H9 (cell line): ENCODE measurements at regions not wholly inside any gene's neighbourhood (a gene's known extent, or its start where the extent isn't known, plus 50 kb on each side); places are given as distances from the start of the nearest gene placed in this dataset.
"Not testable (repeated sequence)": the region's sequence is repeated elsewhere in the genome, so short reads cannot be mapped to it uniquely, and the experiment has no call there.

Experiments
- DNase-seq: peaks from one replicate; pipeline ENCODE4 v3.0.0-alpha.2; 2017
- H2AFZ ChIP-seq: one replicate; pipeline ENCODE4 v1.6.1; 2013; ENCODE audit warnings: mild to moderate bottlenecking, low read length, control low read depth, moderate library complexity
- H2AK5ac ChIP-seq: 2 replicates; pipeline ENCODE4 v1.6.1; 2013; ENCODE audit warnings: low read length, control low read depth, mixed read lengths; ENCODE audit not compliant: insufficient read length
- H2BK120ac ChIP-seq: one replicate; pipeline ENCODE4 v1.6.1; 2013; ENCODE audit warnings: low read depth, mild to moderate bottlenecking, low read length, control low read depth, inconsistent platforms; ENCODE audit not compliant: poor library complexity, severe bottlenecking
- H2BK12ac ChIP-seq: 2 replicates; pipeline ENCODE4 v1.6.1; 2013; ENCODE audit warnings: low read length, control low read depth, mixed read lengths, low read depth; ENCODE audit not compliant: insufficient read length
- H2BK15ac ChIP-seq: 2 replicates; pipeline ENCODE4 v1.6.1; 2013; ENCODE audit warnings: low read depth, low read length, control low read depth
- H2BK20ac ChIP-seq: one replicate; pipeline ENCODE4 v1.6.1; 2013; ENCODE audit warnings: low read depth, mild to moderate bottlenecking, low read length, control low read depth, inconsistent platforms; ENCODE audit not compliant: poor library complexity, severe bottlenecking
- H2BK5ac ChIP-seq: 2 replicates; pipeline ENCODE4 v1.6.1; 2013; ENCODE audit warnings: low read length, control low read depth, mixed read lengths; ENCODE audit not compliant: insufficient read length
- H3K14ac ChIP-seq: 2 replicates; pipeline ENCODE4 v1.6.1; 2013; ENCODE audit warnings: low read length, control low read depth; ENCODE audit not compliant: insufficient read depth
- H3K18ac ChIP-seq: 2 replicates; pipeline ENCODE4 v1.6.1; 2013; ENCODE audit warnings: low read depth, mild to moderate bottlenecking, mixed read lengths, low read length, control low read depth; ENCODE audit not compliant: insufficient read length
- H3K23ac ChIP-seq: 2 replicates; pipeline ENCODE4 v1.6.1; 2013; ENCODE audit warnings: low read length, control low read depth, mixed read lengths, low read depth; ENCODE audit not compliant: insufficient read length
- H3K23me2 ChIP-seq: 2 replicates; pipeline ENCODE4 v1.6.1; 2013; ENCODE audit warnings: low read depth, mild to moderate bottlenecking, mixed read lengths, low read length, control low read depth; ENCODE audit not compliant: insufficient read length, poor library complexity, severe bottlenecking
- H3K27ac ChIP-seq: 2 replicates; pipeline ENCODE4 v1.5.1; 2013; ENCODE audit warnings: low read length, control low read depth, mixed read lengths, low read depth; ENCODE audit not compliant: insufficient read length
- H3K27me3 ChIP-seq: 2 replicates; pipeline ENCODE4 v1.6.1; 2013; ENCODE audit warnings: low read length, control low read depth, inconsistent platforms; ENCODE audit not compliant: insufficient read depth
- H3K4ac ChIP-seq: 2 replicates; pipeline ENCODE4 v1.6.1; 2013; ENCODE audit warnings: low read depth, mild to moderate bottlenecking, control low read depth, inconsistent platforms, low read length, moderate library complexity
- H3K4me1 ChIP-seq: 2 replicates; pipeline ENCODE4 v1.6.1; 2013; ENCODE audit warnings: low read length, control low read depth, inconsistent platforms; ENCODE audit not compliant: insufficient read depth
- H3K4me2 ChIP-seq: 2 replicates; pipeline ENCODE4 v1.6.1; 2013; ENCODE audit warnings: low read length, control low read depth, mixed read lengths; ENCODE audit not compliant: insufficient read length, insufficient read depth
- H3K56ac ChIP-seq: 2 replicates; pipeline ENCODE4 v1.6.1; 2013; ENCODE audit warnings: low read depth, mild to moderate bottlenecking, mixed read lengths, low read length, control low read depth; ENCODE audit not compliant: insufficient read length
- H3K79me1 ChIP-seq: 2 replicates; pipeline ENCODE4 v1.6.1; 2013; ENCODE audit warnings: low read depth, mild to moderate bottlenecking, moderate library complexity, low read length, control low read depth, inconsistent platforms; ENCODE audit not compliant: insufficient read depth, poor library complexity, severe bottlenecking
- H3K79me2 ChIP-seq: 2 replicates; pipeline ENCODE4 v1.6.1; 2013; ENCODE audit warnings: low read length, control low read depth, inconsistent platforms; ENCODE audit not compliant: insufficient read depth
- H3K9ac ChIP-seq: 2 replicates; pipeline ENCODE4 v1.6.1; 2013; ENCODE audit warnings: low read length, control low read depth, mixed read lengths; ENCODE audit not compliant: insufficient read length; ENCODE audit errors: extremely low read depth
- H3K9me3 ChIP-seq: one replicate; pipeline ENCODE4 v1.6.1; 2013; ENCODE audit warnings: low read depth, low read length, inconsistent platforms; ENCODE audit not compliant: control insufficient read depth
- H3T11ph ChIP-seq: one replicate; pipeline ENCODE4 v1.6.1; 2013; ENCODE audit warnings: mild to moderate bottlenecking, low read length, control low read depth, inconsistent platforms
- H4K20me1 ChIP-seq: one replicate; pipeline ENCODE4 v1.6.1; 2013; ENCODE audit not compliant: control insufficient read depth, insufficient read length, insufficient read depth
- H4K5ac ChIP-seq: 2 replicates; pipeline ENCODE4 v1.6.1; 2013; ENCODE audit warnings: low read depth, mild to moderate bottlenecking, mixed read lengths, low read length, control low read depth; ENCODE audit not compliant: insufficient read length
- H4K8ac ChIP-seq: replicated peaks from 2 replicates; pipeline ENCODE4 v1.6.1; 2013; ENCODE audit warnings: low read length, control low read depth, mixed read lengths, low read depth; ENCODE audit not compliant: insufficient read length
- H4K91ac ChIP-seq: 2 replicates; pipeline ENCODE4 v1.6.1; 2013; ENCODE audit warnings: low read depth, mild to moderate bottlenecking, moderate library complexity, mixed read lengths, low read length, control low read depth; ENCODE audit not compliant: insufficient read length
- H3K27ac Mint-ChIP-seq, 3 experiments: 2 replicates in 2 of 3; 3 replicates in 1 of 3; pipeline ENCODE4 v1.8.0; 2020 to 2021; ENCODE audit warnings: mixed read lengths in 3 of 3, mild to moderate bottlenecking in 1 of 3, moderate library complexity in 1 of 3
- H3K27me3 Mint-ChIP-seq: 2 replicates; pipeline ENCODE4 v1.8.0; 2021; ENCODE audit warnings: low read depth, mild to moderate bottlenecking, moderate library complexity, mixed read lengths
- H3K36me3 Mint-ChIP-seq, 3 experiments: 2 replicates in 2 of 3; 3 replicates in 1 of 3; pipeline ENCODE4 v1.8.0; 2020 to 2021; ENCODE audit warnings: low read depth in 3 of 3, mixed read lengths in 3 of 3; ENCODE audit not compliant: insufficient read depth in 1 of 3
- H3K4me1 Mint-ChIP-seq, 2 experiments: 2 replicates each; pipeline ENCODE4 v1.8.0; 2020; ENCODE audit warnings: mixed read lengths in 2 of 2
- H3K4me3 Mint-ChIP-seq, 2 experiments: 2 replicates in 1 of 2; 3 replicates in 1 of 2; pipeline ENCODE4 v1.8.0; 2020 to 2021; ENCODE audit warnings: mild to moderate bottlenecking in 2 of 2, mixed read lengths in 2 of 2, moderate library complexity in 1 of 2
- H3K9me3 Mint-ChIP-seq, 2 experiments: 2 replicates in 1 of 2; 3 replicates in 1 of 2; pipeline ENCODE4 v1.8.0; 2020; ENCODE audit warnings: mild to moderate bottlenecking in 2 of 2, mixed read lengths in 2 of 2, moderate library complexity in 1 of 2
- WGBS: extraction: QIAGEN DNeasy Blood & Tissue Kit; methylation state at CpG from one replicate; pipeline ENCODE4 v1.1.7; 2013; ENCODE audit warnings: missing lambda C conversion rate, low lambda C conversion rate, mixed read lengths; ENCODE audit not compliant: insufficient read length; ENCODE audit errors: extremely low coverage; 5-methylcytosine and 5-hydroxymethylcytosine counted together
- TF ChIP-seq, protein P1 (sequence below): fragments of 200-600 bp; sonication (generic); conservative IDR thresholded peaks from 3 replicates; pipeline ENCODE4 v1.8.0; 2021; ENCODE audit warnings: antibody characterized with exemption, mild to moderate bottlenecking

DNA sequence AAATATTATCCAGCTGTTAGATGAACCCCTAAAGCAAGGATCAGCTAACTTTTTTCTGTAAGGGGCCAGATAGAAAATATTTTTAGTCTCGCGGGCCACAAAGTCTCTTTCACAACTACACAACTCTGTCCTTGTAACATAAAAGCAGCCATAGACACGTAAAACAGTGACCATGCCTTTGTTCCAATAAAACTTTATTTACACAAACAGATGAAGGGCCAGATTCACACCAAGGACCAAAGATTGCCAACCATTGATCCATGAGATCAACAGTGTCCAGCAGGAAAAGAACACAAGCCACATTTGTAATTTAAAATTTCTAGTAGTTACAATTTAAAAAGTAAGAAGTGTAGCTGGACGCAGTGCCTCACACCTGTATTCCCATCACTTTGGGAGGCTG, 109.7 kb downstream of the PHETA1 start:
- Mint-ChIP-seq H3K4me1 (peaks cover 0 to 6% of the 10 kb centered on the region in 2 experiments; a peak in 1 of 4 replicates), H3K27me3 (peaks cover 2% of the 10 kb centered on the region), H3K36me3 (no peaks in the 10 kb centered on the region; a peak in 2 of 7 replicates), H3K27ac (no peak overlapping the region), H3K4me3 (no peak overlapping the region), H3K9me3 (no peaks in the 10 kb centered on the region)
- DNase-seq, result no peak
- no peak overlapping the region for H3K56ac ChIP-seq
- H3K79me1 ChIP-seq, result no peaks in the 10 kb centered on the region
- H3T11ph ChIP-seq, result no peak overlapping the region
- TF ChIP-seq, protein P1, sequence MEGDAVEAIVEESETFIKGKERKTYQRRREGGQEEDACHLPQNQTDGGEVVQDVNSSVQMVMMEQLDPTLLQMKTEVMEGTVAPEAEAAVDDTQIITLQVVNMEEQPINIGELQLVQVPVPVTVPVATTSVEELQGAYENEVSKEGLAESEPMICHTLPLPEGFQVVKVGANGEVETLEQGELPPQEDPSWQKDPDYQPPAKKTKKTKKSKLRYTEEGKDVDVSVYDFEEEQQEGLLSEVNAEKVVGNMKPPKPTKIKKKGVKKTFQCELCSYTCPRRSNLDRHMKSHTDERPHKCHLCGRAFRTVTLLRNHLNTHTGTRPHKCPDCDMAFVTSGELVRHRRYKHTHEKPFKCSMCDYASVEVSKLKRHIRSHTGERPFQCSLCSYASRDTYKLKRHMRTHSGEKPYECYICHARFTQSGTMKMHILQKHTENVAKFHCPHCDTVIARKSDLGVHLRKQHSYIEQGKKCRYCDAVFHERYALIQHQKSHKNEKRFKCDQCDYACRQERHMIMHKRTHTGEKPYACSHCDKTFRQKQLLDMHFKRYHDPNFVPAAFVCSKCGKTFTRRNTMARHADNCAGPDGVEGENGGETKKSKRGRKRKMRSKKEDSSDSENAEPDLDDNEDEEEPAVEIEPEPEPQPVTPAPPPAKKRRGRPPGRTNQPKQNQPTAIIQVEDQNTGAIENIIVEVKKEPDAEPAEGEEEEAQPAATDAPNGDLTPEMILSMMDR, result no peak
- no peak overlapping the region for H3K4me2 ChIP-seq
- no peak overlapping the region for H3K14ac ChIP-seq
- no peak overlapping the region for H3K9ac ChIP-seq
- H3K27ac ChIP-seq, result no peak overlapping the region
- H4K20me1 ChIP-seq, result no peaks in the 10 kb centered on the region
- H2BK5ac ChIP-seq, result no peak overlapping the region
- no peak overlapping the region for H2BK20ac ChIP-seq
- WGBS, result no CpG with 5 or more reads among the region's 4 CpGs
- H2BK12ac ChIP-seq, result no peak overlapping the region
- H3K4ac ChIP-seq, result no peak overlapping the region
- no peaks in the 10 kb centered on the region for H3K4me1 ChIP-seq
- H4K91ac ChIP-seq, result no peak overlapping the region
- H2BK15ac ChIP-seq, result no peak overlapping the region
- no peak overlapping the region for H4K5ac ChIP-seq
- no peak overlapping the region for H4K8ac ChIP-seq
- H3K79me2 ChIP-seq, result no peaks in the 10 kb centered on the region
- H3K9me3 ChIP-seq, result no peaks in the 10 kb centered on the region
- no peak overlapping the region for H3K18ac ChIP-seq
- H3K23me2 ChIP-seq, result no peaks in the 10 kb centered on the region
- no peak overlapping the region for H3K23ac ChIP-seq
- no peak overlapping the region for H2AFZ ChIP-seq
- no peak overlapping the region for H2AK5ac ChIP-seq
- no peaks in the 10 kb centered on the region; the same call in 1 of the 2 replicates for H3K27me3 ChIP-seq
- H2BK120ac ChIP-seq, result no peak overlapping the region

DNA sequence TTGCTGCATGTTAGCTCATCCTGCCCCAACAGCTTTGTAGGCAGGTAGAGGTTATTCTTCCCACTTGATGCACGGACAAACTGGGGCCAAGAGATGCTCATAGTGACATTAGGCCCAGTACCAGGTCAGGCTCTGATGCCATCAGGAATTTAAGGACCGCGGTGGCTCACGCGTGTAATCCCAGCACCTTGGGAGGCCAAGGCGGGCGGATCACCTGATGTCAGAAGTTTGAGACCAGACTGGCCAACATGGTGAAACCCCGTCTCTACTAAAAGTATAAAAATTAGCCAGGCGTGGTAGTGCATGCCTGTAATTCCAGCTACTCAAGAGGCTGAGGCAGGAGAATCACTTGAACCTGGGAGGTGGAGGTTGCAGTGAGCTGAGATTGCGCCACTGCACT, 110.8 kb downstream of the PHETA1 start:
- H3K56ac ChIP-seq, H3K4me3 Mint-ChIP-seq, H2AFZ ChIP-seq, H3K23ac ChIP-seq, H4K20me1 ChIP-seq, H3K9ac ChIP-seq, H3K4me1 ChIP-seq, H3K36me3 Mint-ChIP-seq, H2BK120ac ChIP-seq, H3T11ph ChIP-seq, H3K4me2 ChIP-seq, H2BK15ac ChIP-seq, H3K27me3 ChIP-seq, H4K5ac ChIP-seq, H3K4ac ChIP-seq, H3K79me2 ChIP-seq, H3K27ac ChIP-seq, H4K91ac ChIP-seq, H3K4me1 Mint-ChIP-seq, H3K18ac ChIP-seq, H3K14ac ChIP-seq, H3K9me3 Mint-ChIP-seq, H3K27ac Mint-ChIP-seq, H4K8ac ChIP-seq, H2BK5ac ChIP-seq, H3K27me3 Mint-ChIP-seq, H3K23me2 ChIP-seq, DNase-seq, H3K79me1 ChIP-seq, H3K9me3 ChIP-seq, H2AK5ac ChIP-seq, H2BK12ac ChIP-seq, H2BK20ac ChIP-seq: not testable (repeated sequence)
- no CpG with 5 or more reads among the region's 10 CpGs for WGBS
